COLO829 (cell line): ENCODE measurements at regions not wholly inside any gene's neighbourhood (a gene's known extent, or its start where the extent isn't known, plus 50 kb on each side); places are given as distances from the start of the nearest gene placed in this dataset.

Source experiments
- DNase-seq: peaks from one replicate; pipeline ENCODE4 v3.0.0; 2012; ENCODE audit warnings: low spot score

DNA sequence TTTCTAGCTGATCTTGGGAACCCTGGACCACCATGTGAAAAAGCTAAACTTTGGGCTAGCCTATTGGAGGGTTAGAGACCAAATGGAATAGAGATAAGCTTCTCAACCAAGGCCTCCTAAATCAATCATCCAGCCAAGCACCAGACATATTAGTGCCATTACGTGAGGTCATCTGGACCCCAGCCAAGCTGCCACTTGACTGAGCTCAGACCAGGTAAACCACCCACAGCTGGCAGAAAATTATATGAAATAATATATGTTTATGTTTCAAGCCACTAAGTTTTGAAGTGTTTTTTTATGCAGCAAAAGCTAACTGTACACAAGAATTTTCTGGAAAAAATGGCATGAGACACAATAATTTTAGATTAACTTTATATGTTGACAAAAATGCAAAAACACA, 82.6 kb upstream of the PCGF5 start:
- no peak for DNase-seq

DNA sequence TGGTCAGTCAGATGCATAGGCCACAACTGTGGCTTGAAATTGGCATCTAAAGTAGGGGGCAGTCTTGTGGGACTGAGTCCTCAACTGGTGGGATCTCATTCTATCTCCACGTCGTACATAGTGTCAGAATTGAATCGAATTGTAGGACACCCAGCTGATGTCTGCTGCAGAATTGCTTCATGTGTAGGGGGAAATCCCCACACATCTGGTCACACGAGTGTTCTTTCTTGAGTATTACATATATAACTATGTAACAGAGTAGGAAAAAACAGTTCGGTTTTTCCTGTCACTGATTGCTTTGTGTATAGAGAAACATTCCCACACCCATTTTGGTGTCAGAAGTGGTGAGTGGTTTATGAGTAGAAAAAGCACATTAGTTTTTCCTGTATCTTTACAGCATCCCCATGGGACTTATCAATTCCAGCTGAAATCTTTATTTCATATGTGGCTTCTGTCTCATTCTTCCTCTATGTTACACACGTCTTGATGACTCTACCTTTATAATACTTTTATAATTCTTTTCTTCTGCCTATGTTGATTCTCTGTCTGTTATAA, 79.4 kb upstream of the PCGF5 start:
- no peak for DNase-seq

DNA sequence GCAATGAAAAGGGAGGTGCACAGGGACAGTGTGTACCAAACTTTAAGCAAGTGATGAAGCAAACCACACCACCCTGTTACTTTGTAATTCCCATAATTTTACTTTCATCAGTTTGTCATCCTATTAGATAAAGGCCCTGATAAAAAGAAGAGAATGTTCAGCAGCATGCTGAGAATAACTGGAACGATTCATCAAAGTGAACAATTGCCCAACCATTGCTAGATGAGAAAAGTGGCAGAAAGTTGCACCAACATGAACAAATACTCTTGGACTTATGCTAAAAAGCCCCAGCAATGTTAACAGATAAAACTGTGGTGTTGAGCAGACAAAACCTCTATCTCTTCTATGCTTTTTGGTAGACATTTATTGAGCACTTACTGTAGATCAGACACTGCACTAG, 75.5 kb upstream of the PCGF5 start:
- no peak for DNase-seq

DNA sequence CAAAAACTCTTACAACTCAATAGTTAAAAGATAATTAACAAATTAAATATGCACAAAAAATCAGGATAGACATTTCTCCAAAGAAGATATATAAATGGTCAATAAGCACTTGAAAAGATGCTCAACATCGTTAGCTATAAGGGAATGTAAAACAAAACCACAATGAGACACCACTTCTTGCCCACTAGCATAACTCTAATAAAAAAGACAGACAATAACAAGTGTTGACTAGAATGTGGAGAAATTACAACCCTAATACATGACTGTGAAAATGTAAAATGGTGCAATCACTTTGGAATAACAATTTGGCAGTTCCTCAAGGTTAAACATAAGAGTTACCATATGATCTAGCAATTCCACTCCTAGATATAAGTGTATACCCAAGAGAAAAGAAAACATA, 74.3 kb upstream of the PCGF5 start:
- no peak for DNase-seq

DNA sequence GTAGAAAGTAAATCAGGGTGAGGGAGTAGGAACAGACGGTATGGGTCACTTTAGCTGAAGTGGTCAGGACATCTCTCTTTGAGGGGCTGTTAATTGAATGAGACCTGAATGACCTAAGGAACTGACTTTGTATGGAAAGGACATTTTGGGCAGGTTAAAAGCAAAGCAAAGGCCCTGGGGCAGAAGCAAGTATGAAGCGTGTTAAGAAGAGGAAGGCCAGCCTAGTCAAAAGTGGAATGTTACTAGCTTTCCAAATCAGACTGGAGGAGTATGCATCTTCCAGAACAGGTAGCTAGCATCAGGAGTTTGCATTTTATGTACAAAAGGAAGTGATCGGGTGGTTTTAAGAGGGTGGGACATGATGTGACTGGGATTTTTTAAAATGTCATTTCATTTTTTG, 70.9 kb upstream of the PCGF5 start:
- no peak for DNase-seq

DNA sequence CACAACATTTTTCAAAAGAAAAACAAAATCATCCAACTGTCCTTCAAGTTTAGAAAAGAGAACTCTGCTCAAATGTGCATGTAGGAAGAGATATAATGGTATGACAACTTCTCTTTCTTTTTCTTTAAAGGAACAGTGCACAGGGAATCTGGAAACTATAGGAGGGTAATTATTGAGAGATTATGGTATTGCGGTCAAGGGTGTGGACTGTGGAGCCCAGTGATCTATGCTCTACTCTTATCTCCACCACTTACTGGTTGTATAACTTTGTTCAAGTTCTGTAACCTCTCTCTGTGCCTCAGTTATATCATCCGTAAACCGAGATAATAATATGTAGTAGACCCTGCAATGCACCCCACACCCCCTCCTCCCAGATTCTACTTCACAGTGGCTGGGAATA, 69.8 kb upstream of the PCGF5 start:
- no peak for DNase-seq

DNA sequence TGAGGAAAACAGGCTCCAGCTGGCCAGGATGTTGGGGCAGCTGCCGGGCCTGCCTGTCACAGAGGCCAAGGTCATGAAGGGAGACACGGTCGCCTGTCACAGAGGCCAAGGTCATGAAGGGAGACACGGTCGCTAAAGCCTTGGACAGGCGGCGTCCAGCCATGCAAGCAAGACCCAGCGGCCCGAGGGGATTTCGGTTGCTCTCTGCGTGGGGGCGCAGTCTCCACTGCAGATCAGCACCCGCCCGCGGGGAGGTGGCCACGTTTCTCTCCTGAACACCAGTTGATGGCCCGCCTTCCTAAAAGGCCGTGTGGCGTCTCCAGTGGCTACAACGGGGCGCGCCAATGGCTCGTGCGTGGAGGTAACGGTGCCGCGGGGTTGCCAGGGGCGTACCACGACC, 67.0 kb upstream of the PCGF5 start:
- DNase-seq, result no peak

DNA sequence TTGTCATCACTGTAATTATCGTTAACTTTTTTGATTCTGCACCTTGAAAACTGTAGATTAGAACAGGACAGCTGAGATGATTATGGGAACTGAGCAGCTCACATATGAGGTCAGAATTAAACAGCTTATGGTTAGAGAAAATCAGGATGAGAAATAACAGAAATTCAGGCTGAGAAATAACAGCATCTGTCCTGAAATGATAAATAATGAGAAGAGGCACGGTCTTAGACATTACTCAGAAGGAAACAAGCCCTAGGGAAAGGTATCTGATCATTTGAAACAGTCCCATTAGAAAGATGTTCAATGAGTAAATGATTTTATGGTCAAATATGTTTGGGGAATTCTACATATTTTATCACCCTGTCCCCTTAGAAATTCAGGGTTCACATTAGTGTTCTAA, 65.6 kb upstream of the PCGF5 start:
- no peak for DNase-seq

DNA sequence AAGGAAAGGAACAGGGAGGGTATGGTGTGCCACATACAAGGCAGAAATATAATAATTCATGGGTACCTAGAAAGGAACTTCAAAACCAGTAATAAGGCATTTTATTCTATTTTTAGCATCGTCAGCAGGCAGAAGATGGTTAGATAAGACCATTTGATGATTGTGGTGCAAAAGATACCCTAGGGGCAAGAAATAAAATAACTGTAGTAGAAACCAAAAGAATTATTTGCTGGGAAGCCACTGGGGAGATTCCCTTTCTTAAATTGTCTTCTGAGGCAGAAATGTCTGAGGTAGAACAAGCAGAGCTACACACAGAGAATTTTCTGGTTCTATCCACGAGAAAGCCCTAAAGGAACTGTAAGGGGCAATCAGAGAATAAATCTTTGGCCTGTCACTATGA, 64.3 kb upstream of the PCGF5 start:
- DNase-seq, result no peak

DNA sequence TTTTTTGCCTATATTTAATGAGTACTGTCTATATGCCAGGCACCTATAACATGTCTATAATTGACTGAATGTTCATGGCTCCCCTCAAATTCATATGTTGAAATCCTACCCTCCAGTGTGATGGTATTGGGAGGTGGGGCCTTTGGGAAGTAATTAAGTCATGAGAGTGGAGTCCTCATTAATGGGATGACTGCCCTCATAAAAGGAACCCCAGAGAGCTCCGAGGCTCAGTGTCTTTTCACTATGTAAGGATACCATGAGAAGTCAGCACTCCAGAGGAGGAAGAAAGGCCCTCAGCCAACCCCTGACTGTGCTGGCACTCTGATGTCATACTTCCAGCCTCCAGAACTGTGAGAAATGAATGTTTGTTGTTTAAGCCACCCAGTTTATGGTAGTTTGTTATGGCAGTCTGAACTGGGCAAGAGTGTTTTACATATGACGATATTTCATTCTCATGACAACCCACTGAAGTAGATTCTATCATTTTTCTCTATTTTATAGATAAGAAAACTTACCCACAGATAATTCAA, 61.1 kb upstream of the PCGF5 start:
- no peak for DNase-seq

DNA sequence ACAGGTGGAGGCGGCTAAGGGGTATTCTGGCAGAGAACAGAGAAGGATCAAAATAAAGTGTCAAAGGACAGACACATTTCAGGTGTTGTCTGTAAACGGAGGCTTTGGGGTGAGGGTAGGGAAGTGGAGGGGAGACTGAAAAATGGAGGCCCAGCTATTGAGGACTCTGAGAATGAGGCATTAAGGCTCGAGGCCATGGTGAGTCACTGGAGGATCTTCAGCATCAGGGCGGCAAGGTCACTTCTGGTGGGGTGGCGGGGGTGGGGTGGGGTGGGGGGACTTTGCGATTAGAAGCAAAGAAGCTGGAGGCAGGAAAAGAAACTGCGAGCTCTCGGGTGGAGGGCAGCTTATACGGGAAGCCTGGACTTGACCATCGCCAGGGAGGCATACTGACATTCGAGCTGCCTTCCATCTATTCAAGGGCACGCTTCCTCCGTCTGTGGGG, 58.4 kb upstream of the PCGF5 start:
- DNase-seq, result no peak

DNA sequence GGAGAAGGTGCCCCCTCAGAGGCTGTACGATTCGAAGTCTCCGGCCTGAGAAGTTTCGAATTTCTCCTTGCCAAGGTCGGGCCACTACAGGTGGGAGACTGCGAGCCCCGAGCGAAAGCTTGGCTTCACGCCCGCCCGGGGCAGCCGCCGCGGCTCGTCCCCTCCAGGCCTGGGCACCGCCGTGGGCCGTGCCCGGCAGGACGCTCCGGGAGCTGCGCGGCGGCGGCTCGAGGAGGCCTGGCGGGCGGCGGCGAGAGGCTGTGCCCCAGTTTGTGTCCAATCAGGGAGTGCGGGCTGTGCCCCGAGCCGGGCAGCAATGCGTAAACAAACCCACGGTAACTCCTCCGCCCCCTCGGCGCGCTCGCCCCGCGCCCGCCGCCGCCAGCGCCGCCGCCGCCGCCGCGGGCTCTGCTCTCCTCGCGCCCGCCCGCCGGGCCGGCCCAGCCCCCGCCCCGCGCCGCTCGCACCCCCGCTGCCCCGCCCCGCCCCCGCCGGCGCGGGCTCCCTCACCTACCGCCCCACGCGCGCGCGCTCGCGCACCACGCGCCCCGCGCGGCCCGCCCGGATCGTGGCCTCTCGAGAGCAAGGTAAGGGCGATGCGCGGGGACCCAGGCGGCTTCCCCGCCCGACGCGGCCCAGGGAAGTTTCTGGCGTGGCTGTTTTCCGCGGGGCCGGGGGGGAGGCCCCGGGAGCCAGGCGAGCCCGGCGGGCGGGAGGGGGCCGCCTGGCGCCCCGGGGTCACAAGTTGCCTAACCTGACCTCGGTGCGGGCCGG, 57.8 kb upstream of the PCGF5 start:
- DNase-seq, result no peak

DNA sequence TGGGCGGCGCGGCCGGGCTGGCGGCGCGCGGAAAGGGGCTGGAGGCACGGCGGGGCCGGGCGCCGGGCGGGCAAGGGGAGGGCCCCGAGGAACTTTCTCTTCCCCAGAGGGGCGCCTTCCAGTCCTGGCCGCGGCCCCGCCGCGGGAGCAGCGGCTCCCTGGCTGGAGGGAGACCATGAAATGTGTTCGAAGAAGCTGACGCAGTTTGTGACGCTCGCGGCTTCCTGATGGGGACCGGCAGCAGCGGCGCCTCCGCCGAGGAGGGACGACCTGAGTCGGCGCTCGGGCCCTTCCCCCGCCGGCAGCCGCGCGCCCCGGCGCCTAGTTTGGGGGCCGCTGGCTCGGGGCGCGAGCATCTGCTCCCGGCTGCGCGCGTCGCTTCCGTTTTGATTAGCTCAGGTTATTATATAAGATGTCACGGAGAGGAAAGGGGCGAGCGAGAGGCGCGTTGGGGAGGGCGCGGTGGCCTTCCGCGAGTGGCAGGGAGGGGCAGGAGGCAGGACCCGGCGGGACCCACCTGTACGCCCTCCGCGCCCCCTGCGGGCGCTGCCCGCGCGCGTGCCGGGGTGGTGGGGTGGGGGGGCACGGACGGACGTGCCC, 57.1 kb upstream of the PCGF5 start:
- DNase-seq, result no peak

DNA sequence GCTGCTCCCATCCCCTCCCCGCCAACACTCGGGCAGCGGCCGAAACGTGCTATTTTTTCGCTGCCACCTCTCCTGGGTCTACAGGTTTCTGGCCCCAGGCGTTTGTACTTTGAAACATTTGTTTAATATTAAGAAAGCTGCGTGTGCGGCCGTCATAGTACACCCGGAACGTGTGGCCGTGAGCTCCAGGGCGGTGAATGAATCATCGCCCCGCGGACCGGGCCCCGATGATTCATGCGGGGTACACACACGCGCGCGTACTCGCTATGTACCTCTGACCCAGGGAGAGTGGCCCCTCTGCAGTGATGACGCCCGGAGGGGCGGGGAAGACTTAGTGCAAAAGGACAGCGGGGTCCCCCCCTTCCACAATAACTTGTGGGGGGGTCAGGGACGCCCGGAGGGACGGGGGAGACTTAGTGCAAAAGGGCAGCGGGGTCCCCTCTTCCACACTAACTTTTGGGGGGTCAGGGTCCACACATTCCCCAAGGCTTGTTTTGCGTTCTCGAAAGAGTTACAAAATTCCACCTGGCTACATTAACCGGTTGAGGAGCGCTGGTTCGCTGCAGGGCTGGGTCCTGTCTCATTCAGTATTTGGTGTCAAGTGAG, 56.5 kb upstream of the PCGF5 start:
- no peak for DNase-seq

DNA sequence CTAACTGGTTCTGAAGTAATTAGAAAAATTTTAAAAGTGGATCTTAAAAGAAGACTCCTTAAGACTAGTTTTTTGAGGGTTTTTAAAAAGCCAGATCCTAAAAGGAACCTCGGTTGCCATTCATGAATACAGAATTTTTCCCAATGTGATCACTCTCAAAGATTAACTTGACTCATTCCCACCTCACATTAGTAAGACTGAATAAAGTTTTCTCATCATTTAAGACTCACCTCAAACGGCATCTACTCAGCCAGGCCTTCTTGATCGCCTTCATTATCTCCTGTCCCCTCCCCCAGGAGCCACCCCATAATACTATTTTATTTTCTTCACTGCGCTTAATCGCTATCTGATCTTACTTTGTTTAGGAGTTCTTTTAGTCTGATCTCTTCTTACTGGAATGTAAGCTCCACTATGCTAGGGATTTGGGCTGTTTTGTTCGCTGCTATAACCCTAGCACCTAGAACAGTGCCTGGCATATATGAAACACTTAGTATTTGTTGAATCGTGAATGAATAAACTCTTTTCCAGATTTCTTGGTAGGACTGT, 55.9 kb upstream of the PCGF5 start:
- no peak for DNase-seq

DNA sequence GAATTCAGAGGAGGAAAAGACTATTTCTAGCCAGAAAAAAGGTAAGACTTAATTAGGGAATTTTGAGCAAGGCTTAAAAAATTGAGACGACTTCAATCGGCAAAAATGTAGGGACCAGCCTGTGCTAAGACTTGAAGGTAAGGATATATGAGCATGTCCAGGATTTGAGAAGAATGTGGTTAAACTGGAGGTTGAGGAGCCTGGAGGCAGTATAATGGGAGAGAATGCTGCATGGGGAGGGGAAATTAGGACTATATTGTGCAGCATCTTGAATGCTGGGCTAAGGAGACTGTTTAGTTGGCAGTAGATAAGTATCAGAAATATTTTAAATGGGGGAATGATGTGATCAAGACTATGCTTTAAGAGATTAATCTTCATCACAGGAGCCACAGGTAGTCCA, 53.1 kb upstream of the PCGF5 start:
- no peak for DNase-seq

DNA sequence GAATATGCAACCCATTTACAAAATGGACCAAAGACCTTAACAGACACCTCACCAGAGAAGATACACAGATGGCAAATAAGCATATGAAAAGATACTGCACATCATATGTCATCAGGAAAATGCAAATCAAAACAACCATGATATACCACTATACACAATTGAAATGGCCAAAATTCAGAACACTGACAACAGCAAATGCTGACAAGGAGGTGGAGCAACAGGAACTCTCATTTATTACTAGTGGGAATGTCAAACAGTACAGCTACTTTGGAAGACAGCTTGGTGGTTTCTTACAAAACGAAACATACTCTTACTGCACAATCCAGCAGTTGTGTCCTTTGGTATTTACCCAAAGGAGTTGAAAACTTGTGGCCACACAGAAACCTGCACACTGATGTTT, 50.0 kb upstream of the PCGF5 start:
- no peak for DNase-seq
